AML-193 (cell line): ENCODE measurements at regions not wholly inside any gene's neighbourhood (a gene's known extent, or its start where the extent isn't known, plus 50 kb on each side); places are given as distances from the start of the nearest gene placed in this dataset.
A peak's percentile ranks its signal among the peaks of the same experiment; 100 is the strongest.

Experiments used
- DNase-seq, 2 experiments: peaks; one replicate each; lab custom pipeline; 2025; lab: John Stamatoyannopoulos, UW

- peak; percentile 72 to 79 for DNase-seq
Observed at GRCh38 chr5:54646356-54647101, 129.0 kb downstream of the SNX18 start.

GRCh38 chr5:54645882-54646355 lies 128.4 kb downstream of the SNX18 start:
- no peak for DNase-seq

DNA sequence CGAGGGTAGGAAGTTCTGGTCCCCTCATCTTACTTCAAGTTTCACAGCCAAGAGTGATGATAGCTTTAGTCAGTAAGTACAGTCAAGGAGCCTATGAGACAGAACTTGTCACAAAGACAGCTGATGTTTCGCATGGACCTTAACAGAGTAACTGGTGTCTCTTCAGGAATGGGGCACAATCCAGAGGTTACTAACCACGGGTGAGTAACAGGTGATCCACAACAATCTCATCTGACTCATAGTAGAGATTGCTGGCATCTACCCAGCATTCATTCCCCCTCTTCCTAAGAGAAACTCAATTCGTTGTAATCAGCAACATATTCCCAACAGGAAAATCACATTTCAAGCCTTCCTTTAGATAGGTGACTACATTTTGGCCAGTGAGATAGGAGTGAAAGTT lies 126.7 kb downstream of the SNX18 start:
- no peak for DNase-seq

DNA sequence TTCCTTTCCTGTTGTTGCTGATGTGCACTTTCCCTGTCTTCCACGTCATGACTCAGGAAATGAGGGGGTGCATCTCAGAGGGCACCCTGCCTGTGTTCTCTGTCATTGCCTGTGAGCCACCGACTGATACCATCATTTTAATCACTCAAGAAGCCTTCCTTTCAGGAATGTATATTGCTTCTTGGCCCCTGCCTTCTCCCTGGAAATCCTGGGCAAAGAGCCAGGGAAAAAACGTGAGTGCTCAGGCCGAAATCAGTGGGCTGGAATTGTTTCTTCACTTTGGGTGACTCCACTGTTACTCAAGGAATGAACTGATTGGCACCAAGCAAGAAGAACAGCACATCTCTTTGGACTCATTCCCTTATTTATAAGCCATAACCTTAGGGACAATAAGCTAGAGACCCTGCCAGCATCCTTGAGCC lies 126.1 kb downstream of the SNX18 start:
- DNase-seq = no peak

GRCh38 chr5:54639621-54640020 lies 122.1 kb downstream of the SNX18 start:
- no peak for DNase-seq

GRCh38 chr5:54638106-54638505 lies 120.5 kb downstream of the SNX18 start:
- DNase-seq = no peak

DNA sequence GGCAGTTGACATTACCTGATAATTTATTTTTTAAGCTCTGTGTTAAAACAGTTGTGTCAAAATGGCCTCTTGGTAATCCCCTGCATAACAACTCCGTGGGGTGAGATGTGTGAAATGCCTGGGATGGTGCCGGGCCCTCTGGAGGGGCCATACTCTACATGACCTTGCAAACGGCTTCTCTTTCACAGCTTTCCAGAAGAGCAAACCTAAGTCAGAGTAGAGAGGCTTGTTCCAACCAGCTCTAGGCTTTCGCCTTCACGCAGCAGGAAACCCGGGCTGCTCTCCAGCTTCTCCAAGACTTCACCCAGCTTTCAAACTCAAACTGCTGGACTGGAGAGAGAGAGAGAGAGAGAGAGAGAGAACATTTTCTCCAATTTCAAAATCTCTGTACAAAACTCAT lies 120.1 kb downstream of the SNX18 start:
- DNase-seq = no peak

GRCh38 chr5:54634089-54634488 lies 116.5 kb downstream of the SNX18 start:
- no peak for DNase-seq

GRCh38 chr5:54632131-54632701 lies 114.7 kb downstream of the SNX18 start:
- no peak for DNase-seq

DNA sequence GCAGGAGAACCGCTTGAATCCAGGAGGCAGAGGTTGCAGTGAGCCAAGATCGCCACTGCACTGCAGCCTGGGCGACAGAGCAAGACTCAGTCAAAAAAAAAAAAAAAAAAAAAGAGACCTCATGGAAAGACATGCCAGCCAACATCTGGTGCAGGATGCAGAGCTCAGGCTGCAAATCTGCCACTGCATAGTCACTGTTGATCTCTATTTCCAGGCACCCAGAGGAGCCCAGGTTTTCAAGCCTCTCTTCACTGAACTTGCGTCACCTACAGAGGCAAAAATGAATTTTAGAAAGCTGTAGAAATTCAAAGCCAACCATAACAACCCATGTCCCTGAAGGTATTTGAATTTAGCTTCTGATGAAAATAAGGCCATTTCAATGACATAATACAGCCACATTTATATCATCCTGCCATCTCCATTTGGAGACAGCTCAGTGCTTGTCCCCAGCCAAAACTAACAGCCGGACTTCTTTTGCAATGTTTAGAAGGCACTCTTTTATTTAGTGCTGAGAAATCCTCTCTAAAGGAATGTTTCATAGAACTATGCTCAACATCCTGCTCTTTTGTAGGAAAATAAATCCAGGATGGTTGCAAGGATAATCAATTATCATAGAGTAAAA lies 113.3 kb downstream of the SNX18 start:
- no peak for DNase-seq

DNA sequence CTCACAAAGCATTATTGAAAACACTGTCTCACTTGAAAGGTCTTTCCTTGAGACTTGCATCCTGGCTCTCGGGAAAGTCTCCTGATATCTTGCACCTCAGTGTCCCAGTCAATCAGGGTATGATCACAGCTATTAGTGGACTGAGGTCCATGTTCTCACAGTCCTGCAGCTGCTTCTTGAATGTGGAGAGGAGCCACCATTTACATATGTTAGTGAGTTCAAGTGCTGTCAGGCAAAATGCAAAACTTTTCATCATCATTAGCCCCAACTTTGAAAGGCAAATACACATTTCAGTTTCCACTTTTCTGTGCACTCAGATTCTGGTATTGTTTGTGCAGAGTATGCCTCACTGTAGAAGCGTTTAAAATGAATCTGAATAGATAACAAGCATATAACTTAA lies 111.6 kb downstream of the SNX18 start:
- DNase-seq = no peak

GRCh38 chr5:54628050-54628449 lies 110.5 kb downstream of the SNX18 start:
- DNase-seq = no peak

GRCh38 chr5:54626407-54626806 lies 108.8 kb downstream of the SNX18 start:
- DNase-seq = peak in 1 of 2 experiments; percentile 7

- peak; percentile 65 to 72 for DNase-seq
Observed at GRCh38 chr5:54624805-54625568, 107.4 kb downstream of the SNX18 start.

GRCh38 chr5:54621709-54622108 lies 104.2 kb downstream of the SNX18 start:
- DNase-seq = no peak

GRCh38 chr5:54621048-54621447 lies 103.5 kb downstream of the SNX18 start:
- DNase-seq = no peak

- DNase-seq = peak; percentile 84 to 85
Observed at GRCh38 chr5:54620141-54620933, 102.8 kb downstream of the SNX18 start.

DNA sequence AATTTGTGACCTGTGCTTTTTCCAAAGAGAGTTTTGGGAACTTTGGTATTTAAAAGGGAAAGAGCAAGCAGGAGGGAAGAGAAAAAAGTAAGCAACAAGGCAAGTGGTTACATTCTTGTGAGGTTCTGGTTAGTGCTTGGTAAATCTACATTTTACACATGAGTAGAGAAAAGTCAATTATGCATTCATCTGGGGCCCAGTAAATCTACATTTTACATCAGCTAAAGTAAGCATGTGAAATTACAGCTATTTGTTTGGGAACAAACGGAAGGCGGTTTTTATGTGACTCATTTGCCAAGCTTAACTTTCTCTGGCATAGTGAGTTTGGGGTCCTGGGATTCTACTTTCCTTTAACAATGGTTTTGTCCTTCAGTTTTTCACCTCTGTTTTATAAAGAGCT lies 102.2 kb downstream of the SNX18 start:
- DNase-seq = no peak

DNA sequence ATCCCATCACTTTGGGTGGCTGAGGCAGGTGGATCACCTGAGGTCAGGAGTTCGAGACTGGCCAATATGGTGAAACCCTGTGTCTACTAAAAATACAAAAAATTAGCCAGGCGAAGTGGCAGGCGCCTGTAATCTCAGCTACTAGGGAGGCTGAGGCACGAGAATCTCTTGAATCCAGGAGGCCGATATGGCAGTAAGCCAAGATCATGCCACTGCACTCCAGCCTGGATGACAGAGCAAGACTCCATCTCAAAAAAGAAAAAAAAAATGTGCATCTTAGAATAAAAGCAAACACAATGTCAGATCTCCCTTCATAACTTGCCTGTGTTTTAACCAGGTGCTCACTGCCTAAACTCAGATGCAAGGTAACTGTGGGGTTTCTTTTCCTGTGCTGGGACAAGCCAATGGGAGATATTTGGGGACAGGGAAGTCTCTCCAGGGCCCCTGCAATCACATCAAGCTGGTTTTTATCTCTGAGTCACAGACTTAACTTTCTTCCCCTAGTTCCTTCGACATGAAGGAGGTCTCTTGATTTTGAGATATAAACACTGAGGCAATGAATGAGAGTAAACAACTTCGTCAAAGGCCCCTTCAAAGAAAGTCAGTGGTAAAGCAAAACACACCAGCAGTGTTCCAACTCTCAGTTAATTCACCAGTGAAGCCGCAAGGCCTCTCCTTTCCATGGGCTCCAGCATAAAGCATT lies 99.1 kb downstream of the SNX18 start:
- no peak for DNase-seq

DNA sequence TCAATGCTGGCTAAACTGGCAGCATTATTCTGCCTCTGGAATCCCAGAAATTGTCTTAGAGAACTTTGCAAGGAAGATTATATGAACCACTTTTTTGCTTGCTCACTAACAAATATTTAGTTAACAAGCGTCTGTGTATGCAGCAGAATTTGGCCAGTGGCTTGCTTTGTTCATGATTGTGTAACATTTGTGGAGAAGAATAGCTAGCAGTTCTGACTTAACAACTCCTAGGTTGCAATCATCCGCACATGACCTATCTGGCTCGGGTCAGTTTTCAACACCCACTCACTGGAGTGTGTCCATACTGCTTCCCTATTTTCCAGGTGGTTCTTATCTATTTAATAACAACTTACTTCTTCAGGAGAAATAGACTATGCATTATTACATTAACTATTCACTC lies 98.5 kb downstream of the SNX18 start:
- peak; percentile 95 for DNase-seq

GRCh38 chr5:54615381-54615780 lies 97.8 kb downstream of the SNX18 start:
- DNase-seq = no peak
